ENCODE measurements at regions not wholly inside any gene's neighbourhood (a gene's known extent, or its start where the extent isn't known, plus 50 kb on each side); places are given as distances from the start of the nearest gene placed in this dataset.

DNA sequence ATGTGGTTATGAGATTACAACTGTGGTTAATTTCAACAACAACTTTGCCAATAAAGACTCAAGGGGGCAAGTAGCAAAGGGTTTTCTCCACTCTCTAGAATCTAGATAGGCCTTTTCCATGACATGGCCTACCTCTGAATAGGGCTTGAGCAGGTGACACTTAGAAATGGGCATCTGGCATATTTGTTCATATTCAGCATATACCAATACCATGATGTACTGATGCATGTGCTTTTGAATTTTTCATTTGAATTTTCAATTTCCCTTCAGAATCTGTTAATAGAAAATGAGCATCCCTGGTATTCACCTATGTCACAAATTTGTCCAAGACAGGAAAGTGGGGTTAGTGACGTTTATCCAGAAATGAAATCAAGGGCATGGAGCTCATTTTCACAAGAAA, 757.5 kb upstream of the NRSN1 start:
- TF ChIP-seq, protein P1, sequence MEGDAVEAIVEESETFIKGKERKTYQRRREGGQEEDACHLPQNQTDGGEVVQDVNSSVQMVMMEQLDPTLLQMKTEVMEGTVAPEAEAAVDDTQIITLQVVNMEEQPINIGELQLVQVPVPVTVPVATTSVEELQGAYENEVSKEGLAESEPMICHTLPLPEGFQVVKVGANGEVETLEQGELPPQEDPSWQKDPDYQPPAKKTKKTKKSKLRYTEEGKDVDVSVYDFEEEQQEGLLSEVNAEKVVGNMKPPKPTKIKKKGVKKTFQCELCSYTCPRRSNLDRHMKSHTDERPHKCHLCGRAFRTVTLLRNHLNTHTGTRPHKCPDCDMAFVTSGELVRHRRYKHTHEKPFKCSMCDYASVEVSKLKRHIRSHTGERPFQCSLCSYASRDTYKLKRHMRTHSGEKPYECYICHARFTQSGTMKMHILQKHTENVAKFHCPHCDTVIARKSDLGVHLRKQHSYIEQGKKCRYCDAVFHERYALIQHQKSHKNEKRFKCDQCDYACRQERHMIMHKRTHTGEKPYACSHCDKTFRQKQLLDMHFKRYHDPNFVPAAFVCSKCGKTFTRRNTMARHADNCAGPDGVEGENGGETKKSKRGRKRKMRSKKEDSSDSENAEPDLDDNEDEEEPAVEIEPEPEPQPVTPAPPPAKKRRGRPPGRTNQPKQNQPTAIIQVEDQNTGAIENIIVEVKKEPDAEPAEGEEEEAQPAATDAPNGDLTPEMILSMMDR (IDR thresholded peaks at IDR 0.05) = no peak
- no peak for TF ChIP-seq EZH2 (IDR thresholded peaks at IDR 0.05)

Measured in neural progenitor cell (in vitro differentiated cells).